ENCODE measurements at regions not wholly inside any gene's neighbourhood (a gene's known extent, or its start where the extent isn't known, plus 50 kb on each side); places are given as distances from the start of the nearest gene placed in this dataset.

DNA sequence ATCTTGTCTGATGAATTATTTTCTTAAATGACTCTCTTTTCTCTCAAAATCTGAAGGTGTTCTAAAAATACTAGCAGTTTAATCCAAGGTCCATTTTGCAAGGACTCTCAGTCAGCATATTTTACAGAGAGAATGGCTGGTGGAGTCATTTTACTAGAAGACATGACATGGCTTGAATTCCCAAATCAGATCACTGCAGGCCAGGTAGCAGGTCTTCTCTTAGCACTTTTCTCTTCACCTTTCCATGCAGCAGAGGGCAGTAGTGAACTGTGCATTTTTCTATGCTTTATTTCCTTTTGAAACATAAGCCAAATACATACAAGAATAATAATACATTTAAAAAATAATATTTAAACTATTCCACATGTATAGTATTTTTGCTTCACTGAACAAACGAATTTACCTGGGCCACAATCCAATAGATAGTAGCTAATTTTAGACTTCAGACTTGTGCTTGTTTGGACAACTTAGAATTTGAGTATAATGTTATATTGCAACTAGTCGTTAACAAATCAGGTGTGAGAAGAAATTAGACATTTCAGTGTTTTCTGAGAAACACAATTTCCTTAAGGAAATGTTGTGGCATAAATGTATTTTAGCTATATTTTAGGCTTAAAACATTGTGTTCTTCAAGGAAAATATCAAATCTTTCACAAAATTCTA is 289.4 kb upstream of the DAB2 start:
- TF ChIP-seq, protein P1, sequence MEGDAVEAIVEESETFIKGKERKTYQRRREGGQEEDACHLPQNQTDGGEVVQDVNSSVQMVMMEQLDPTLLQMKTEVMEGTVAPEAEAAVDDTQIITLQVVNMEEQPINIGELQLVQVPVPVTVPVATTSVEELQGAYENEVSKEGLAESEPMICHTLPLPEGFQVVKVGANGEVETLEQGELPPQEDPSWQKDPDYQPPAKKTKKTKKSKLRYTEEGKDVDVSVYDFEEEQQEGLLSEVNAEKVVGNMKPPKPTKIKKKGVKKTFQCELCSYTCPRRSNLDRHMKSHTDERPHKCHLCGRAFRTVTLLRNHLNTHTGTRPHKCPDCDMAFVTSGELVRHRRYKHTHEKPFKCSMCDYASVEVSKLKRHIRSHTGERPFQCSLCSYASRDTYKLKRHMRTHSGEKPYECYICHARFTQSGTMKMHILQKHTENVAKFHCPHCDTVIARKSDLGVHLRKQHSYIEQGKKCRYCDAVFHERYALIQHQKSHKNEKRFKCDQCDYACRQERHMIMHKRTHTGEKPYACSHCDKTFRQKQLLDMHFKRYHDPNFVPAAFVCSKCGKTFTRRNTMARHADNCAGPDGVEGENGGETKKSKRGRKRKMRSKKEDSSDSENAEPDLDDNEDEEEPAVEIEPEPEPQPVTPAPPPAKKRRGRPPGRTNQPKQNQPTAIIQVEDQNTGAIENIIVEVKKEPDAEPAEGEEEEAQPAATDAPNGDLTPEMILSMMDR (IDR thresholded peaks at IDR 0.05; ENCODE audit: low read depth, low read length) = peak; percentile 76
- H3K4me3 ChIP-seq (replicated peaks in 1 of 2; ENCODE audit: low read depth in 2 of 2, low read length in 2 of 2) = no peak overlapping the region
- DNase-seq (ENCODE audit: low read depth in 2 of 2) = peak; percentile 76 to 90

DNA sequence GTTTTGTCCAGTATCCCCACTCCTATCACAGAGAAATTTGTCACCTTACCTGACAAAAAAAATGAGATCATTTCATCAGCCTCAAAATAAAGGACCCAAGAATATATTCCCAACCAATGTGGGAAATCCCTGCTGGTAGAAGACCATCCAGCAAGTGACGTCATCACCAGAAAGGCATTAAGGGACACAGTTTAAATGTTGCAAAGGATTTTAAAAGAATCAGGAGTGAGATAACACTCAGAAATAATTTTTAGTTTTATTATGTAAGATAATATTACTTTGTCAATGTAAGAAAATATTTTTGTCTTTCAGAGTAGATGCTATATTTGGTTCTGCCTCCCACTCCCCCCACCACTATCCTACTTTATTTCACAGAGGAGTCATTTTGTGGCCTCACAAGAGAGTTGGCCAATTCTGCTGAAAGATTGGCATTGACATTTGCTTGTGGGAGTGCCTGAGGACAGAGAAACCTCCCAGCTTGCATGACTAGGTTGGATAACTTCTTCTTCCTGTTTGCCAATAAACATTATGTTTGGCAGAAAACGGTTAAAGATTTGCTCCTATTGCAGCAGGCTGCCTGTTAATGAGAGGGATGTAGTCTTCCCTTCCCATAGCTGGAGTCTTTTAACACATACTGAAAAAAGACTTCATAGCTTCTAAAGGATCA is 288.6 kb upstream of the DAB2 start:
- TF ChIP-seq, protein P1 (IDR thresholded peaks at IDR 0.05; ENCODE audit: low read depth, low read length) = no peak
- DNase-seq (ENCODE audit: low read depth in 2 of 2) = peak; percentile 51 to 70
- no peak overlapping the region for H3K4me3 ChIP-seq (replicated peaks in 1 of 2; ENCODE audit: low read depth in 2 of 2, low read length in 2 of 2)

DNA sequence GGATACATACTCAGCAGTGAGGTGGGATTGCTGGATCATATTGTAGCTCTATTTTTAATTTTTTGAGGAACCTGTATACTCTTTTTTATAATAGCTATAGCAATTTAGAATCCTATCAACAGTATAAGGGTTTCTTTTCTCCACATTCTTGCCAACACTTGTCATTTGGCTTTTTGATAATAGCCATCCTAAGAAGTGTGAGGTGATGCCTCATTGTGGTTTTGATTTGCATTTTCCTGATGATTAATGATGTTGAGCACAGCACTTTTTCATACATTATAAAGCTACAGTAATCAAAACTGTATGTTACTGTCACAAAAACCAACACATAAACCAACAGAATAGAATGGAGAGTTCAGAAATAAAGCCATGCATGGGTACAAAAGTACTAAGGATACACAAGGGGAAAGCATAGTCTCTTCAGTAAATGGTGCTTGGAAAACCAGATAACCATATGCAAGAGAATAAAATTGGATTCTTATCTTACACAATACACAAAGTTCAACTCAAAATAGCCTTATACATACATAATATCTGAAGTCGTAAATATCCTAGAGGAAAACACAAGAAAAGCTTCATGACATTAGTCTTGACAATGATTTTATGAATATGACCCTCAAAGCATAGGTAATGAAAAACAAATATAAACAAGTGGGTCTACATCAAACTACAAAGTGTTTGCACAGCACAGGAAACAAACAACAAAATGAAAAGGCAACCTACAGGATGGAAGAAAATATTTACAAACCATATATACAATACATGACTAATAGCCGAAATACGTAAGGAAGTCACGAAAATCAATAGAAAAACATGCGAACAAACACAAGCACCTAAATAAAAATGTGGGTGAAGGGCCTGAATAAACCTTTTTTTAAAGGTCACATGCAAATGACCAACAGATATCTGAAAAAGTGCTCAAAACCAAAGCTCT is 287.8 kb upstream of the DAB2 start:
- H3K4me3 ChIP-seq (replicated peaks in 1 of 2; ENCODE audit: low read depth in 2 of 2, low read length in 2 of 2) = no peak overlapping the region
- TF ChIP-seq, protein P1 (IDR thresholded peaks at IDR 0.05; ENCODE audit: low read depth, low read length) = no peak
- DNase-seq (ENCODE audit: low read depth in 2 of 2) = no peak

DNA sequence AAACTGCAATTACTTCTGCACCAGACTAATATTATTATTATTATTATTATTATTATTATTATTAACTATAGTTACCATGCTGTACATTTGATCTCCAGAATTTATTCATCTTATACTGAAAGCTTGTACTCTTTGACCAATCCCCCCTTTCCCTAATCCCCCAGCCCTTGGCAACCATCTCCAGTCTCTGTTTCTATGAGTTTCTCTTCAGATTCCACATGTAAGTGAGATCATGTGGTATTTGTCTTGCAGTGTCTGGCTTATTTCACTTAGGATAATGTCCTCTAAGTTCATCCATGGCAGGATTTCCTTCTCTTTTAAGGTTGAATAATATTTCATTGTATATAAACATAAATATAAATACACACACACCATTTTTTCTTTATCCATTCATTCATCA is 287.0 kb upstream of the DAB2 start:
- no peak overlapping the region for H3K4me3 ChIP-seq (replicated peaks in 1 of 2; ENCODE audit: low read depth in 2 of 2, low read length in 2 of 2)
- TF ChIP-seq, protein P1 (IDR thresholded peaks at IDR 0.05; ENCODE audit: low read depth, low read length) = no peak
- DNase-seq (ENCODE audit: low read depth in 2 of 2) = no peak

DNA sequence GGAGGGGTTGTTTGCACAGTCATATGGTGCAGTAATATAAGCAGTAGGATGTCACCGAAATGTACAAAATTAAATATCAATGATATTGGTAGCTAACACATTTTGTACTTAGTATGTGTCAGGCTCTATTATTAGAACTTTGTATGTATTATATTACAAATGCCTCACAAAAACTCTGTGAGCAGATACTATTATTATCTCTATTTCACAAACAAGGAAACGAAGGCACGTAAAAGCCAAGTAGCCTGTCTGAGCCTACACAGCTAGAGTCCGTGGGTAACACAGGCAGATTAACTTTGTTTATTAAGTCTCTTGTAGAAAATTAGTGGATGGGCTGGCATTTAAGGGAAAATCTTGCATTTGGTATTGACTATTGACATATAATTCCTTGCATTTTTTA is 284.3 kb upstream of the DAB2 start:
- no peak for DNase-seq (ENCODE audit: low read depth in 2 of 2)
- no peak overlapping the region for H3K4me3 ChIP-seq (replicated peaks in 1 of 2; ENCODE audit: low read depth in 2 of 2, low read length in 2 of 2)
- TF ChIP-seq, protein P1 (IDR thresholded peaks at IDR 0.05; ENCODE audit: low read depth, low read length) = no peak

DNA sequence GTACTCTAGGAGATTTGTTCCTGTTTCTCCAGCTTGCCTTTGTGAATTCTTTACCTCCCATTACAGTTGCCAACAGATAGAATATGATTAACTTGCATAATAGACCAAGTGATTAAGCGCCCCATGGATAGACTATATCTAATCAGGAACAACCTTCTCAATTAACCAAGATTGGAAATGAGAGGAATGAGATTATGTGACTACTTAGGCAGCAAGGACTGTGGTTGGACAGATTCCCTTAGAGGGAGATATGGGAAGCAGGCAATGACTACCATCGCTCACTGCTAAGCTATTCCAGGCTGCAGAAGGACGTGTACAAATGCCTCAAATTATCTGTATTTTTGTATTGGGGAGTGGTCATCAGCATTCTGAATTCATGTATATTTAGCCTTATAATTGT is 278.1 kb upstream of the DAB2 start:
- H3K4me3 ChIP-seq (replicated peaks in 1 of 2; ENCODE audit: low read depth in 2 of 2, low read length in 2 of 2) = no peak overlapping the region
- no peak for DNase-seq (ENCODE audit: low read depth in 2 of 2)
- TF ChIP-seq, protein P1 (IDR thresholded peaks at IDR 0.05; ENCODE audit: low read depth, low read length) = no peak
